Renal cortex interstitium (tissue), 11 donors: ENCODE measurements at regions not wholly inside any gene's neighbourhood (a gene's known extent, or its start where the extent isn't known, plus 50 kb on each side); places are given as distances from the start of the nearest gene placed in this dataset.

Experiments
- DNase-seq, 11 donors: peaks; one replicate each; pipeline ENCODE4 v3.0.0-alpha.2; 2013; ENCODE audit warnings: low read depth in 9 of 11, low spot score in 4 of 11; ENCODE audit errors: extremely low read depth in 1 of 11

- no peak for DNase-seq
Measured at GRCh38 chr15:62426387-62426956, 261.4 kb upstream of the C2CD4B start.

DNA sequence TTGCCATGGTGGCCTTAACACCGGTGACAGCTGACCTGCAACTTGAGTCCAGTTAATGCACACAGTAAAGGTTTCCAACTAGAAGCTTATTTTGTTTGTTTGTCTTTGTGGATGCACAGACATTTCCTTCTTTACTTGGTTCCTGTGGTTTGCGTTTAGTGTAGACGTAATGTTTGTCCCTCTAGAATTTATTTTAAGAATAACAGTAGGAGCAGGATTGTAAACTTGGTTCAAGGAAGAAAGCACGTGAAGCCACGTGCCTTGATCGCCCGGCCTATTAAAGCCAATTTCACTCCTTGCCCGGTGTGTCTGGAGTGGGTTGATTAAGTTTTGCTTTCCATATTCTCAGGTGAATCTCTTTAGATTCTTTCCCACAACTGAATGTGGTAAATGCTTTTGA lies 263.2 kb upstream of the C2CD4B start:
- no peak for DNase-seq

DNA sequence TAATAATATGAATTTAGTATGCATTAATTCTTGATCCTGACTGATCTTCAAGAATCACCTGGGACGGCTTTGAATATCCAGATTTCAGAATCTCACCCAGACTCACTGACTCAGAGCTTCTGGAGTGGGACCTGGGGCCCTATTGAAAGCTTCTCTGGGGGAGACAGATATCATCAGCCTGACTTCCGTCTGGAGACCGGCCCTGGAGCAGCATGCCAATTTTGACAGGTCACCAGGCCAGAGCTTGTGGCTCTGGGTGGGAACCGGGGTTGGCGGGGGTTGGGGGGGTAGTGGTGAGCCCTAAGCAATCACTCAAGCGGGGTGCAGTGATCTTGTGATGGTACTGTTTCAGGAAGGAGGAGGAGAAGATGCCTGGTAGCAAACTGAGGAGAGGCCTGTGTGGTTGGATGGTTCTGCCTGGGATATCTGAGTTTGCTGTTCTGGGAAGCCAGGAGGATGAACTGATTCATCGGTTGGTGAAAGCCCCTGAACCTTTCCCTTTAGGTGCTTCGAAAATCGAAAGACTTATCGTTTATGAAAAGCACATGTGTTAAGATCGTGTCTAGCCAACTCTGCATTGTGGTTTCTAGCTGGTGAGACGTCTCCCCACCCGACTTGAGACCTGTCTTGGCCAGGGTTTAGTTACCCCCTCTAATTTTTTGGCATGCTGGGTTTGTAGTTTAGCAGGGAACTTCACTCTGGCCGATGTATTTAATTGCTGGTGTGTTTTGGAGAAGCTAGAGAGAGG lies 263.9 kb upstream of the C2CD4B start:
- no peak for DNase-seq

DNA sequence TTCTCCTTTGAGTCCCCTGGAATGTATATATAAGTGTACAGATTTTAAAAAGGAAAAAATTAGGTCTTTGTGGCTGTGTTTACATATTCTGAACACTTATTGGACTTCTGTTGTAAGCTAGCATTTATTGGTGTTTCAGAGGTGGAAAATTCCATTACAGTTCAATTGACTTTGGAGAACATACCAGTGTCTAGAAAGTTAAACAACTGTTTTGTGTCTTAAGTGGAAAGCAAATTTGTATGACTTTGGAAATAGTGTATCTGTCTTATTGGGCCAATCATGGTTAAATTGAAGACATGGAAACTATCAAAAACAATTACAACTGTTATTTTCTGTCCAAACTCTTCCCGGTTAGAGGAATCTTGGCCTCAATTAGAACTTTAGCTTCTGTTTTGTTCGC lies 265.0 kb upstream of the C2CD4B start:
- no peak for DNase-seq

GRCh38 chr15:62430552-62430951 lies 265.5 kb upstream of the C2CD4B start:
- DNase-seq, result no peak

GRCh38 chr15:62431008-62431797 lies 266.1 kb upstream of the C2CD4B start:
- DNase-seq, result no peak

GRCh38 chr15:62431817-62432216 lies 266.7 kb upstream of the C2CD4B start:
- DNase-seq, result no peak

GRCh38 chr15:62432702-62433398 lies 267.8 kb upstream of the C2CD4B start:
- no peak for DNase-seq

DNA sequence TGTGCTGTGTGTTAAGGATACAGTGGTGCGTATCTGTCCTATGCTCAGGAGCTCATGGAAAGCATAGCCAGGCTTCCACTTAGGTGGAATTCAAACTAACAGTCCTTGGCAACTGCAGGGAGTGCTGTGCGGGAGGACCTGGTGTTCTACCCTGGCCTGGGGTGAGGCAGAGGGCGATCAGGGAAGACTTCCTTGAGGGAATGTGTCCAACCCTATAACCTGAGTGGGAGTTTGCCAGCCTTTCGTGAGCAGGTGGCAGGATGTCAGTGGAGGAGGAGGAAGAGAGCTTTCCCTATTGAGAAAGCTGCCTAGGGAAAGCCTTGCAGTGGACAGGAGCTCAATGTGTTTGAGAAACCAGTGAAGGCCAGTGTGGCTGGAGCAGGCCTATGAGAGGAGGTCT lies 271.1 kb upstream of the C2CD4B start:
- DNase-seq, result no peak

DNA sequence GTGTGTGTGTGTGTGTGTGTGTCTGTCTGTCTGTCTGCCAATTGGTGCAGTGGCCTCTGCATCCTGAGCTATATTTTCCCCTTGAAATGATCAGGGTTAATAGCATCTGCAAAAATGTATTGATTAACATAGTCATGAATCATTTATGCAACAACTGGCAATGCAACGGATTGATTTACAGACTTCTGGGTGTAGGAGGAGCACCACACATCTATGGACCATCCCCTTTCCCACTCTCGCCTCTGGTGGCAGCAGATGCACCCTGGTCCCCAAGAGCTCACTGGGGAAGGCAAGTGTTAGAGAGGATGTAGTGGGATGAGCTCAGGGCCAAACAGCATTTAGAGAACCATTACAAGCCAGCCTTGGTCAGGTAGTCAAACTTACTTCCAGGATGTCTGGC lies 272.7 kb upstream of the C2CD4B start:
- no peak for DNase-seq

GRCh38 chr15:62439543-62440016 lies 274.5 kb upstream of the C2CD4B start:
- DNase-seq, result no peak

- no peak for DNase-seq
Measured at GRCh38 chr15:62440362-62441105, 275.4 kb upstream of the C2CD4B start.

DNA sequence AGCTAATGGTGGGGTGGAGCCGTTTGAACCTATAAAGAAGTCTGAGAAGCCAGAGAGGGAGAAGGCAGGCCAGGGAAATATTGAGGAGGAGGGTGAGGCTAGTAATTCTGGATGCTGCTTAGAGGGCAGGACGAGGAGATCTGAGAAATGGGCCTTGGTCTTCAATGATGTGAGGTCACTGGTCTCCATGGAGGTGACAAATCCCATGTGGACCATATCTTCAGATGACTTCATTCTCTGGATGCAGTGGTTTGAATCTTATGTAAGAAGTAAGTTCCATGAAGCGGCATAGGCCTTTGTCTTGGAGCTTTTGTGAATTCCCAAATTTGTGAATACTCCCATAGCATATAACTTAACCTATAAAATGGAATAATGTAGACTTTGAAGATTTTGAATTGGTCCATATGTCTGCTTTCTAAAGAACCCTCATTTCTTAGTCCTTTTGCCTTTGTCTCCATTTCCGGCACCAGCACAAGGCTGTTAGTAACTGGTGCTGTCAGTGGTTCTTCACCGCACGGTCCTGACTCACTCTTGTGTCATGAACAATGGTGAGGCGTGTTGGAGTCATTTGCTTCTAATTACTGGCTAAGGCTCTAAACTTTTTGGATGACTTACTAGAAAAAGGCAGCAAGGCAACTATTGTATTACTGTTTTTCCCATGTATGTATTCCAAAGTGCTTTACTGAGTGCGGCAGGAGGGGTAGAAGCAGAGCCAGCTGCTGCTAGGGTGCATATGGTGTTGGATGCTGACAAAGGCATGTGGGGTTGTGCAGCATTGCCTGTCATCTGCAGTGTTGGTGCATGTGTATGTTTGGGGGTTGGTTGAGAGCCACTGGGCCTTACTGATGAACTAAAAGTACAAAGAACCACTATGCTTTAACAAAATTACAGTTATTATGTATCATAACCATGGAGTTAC lies 279.3 kb upstream of the C2CD4B start:
- no peak for DNase-seq

GRCh38 chr15:62445244-62445643 lies 280.2 kb upstream of the C2CD4B start:
- DNase-seq, result no peak

DNA sequence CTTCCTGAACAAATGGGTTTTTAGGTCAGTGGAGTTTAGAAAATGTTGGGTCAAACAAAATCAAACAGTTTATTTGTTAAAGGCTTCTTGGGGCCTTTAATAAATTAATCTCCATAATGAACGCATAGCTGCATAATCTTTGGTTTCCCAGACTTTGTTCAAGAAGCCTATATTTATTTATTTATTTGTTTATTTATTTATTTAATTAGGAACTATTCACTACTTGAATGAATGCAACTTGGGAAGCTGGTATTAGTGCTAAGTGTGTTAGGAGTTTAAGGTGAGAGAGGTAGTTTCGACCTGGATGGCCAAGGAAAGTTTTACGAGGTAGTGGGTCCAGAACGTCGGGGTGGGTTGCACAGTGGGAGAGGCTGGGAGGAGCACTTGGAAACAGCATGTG lies 281.9 kb upstream of the C2CD4B start:
- no peak for DNase-seq

GRCh38 chr15:62447742-62448141 lies 282.7 kb upstream of the C2CD4B start:
- no peak for DNase-seq

DNA sequence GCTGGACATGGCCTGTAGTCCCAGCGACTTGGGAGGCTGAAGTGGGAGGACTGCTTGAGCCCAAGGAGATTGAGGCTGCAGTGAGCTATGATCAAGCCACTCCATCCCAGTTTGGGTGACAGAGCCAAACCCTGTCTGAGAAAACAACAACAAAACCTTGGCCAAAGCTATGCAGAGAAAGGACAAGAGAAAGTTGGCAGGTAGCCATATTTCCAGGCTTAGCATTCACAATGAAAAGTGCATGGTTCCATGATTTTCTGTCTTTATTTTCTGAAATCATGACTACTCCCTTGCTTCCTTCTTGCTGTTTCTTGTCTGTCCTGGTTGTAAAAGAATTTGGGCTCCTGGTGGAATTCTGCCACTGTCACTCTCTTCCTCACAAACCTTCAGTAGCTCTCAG lies 284.6 kb upstream of the C2CD4B start:
- DNase-seq, result no peak

DNA sequence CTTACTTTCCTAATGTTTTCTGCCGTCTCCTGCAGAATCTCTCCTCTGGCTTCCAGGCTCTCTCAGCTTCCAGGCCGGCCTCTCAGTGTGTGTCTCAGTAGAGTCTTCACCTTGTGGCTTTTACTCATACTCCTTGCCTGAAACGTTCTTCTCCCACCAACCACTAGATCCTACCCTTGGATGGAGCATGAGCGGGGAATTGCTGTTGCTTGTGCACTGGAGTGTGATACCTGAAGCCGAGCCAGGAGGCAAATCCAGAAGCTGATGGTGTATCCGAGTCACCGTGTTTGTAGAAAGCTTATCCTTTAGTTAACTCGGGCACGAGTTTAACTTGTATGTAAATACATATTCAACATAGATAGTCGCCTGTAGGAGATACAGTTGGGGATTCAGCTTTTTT lies 285.0 kb upstream of the C2CD4B start:
- no peak for DNase-seq
